ENCODE measurements at regions not wholly inside any gene's neighbourhood (a gene's known extent, or its start where the extent isn't known, plus 50 kb on each side); places are given as distances from the start of the nearest gene placed in this dataset.

- TF ChIP-seq CTCF (IDR thresholded peaks at IDR 0.05), result no peak
- no peak for TF ChIP-seq EP300 (IDR thresholded peaks at IDR 0.05)
- TF ChIP-seq POLR2AphosphoS5 (IDR thresholded peaks at IDR 0.05), result no peak
Observed at GRCh38 chr20:40006168-40006860, 682.7 kb downstream of the MAFB start.
